ENCODE measurements at regions not wholly inside any gene's neighbourhood (a gene's known extent, or its start where the extent isn't known, plus 50 kb on each side); places are given as distances from the start of the nearest gene placed in this dataset.

GRCh38 chr18:72601481-72601880 lies 57.3 kb upstream of the CBLN2 start:
- no peak for TF ChIP-seq CTCF (conservative IDR thresholded peaks at IDR 0.05)
- TF ChIP-seq EZH2 (IDR thresholded peaks at IDR 0.05; ENCODE audit: low read depth), result no peak
